ENCODE measurements at regions not wholly inside any gene's neighbourhood (a gene's known extent, or its start where the extent isn't known, plus 50 kb on each side); places are given as distances from the start of the nearest gene placed in this dataset.

DNA sequence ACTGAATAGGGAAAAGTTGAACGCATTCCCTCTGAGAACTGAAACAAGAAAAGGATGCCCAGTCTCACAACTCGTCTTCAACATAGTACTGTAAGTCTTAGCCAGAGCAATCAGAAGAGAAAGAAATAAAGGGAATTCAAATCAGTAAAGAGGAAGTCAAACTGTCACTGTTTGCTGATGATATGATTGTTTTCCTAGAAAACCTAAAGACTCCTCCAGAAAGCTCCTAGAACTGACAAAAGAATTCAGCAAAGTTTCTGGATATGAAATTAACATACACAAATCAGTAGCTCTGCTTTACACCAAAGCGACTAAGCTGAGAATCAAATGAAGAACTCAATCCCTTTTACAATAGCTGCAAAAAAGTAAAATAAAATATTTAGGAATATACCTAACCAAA, 471.2 kb upstream of the CNTN5 start:
- TF ChIP-seq CTCF (IDR thresholded peaks at IDR 0.05; ENCODE audit: low read depth, low read length), result no peak

DNA sequence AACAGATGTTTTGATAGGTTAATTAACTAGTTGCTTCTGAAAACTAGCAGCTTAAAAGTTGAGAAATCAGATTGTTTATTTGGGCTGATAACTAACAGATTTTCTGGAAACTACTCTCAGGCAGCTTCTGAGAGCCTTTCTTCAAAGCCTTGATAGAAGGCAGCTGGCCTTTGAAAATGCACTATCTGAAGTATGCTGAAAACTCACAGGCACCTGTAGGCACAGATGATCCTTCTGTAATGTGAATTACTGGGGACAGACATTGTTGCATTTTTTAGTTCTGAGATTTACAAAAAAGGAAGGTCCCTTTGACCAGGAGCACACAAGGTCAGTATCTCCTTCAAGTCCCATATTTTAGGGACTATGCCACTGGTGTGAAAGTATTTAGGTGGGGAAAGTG, 460.8 kb upstream of the CNTN5 start:
- TF ChIP-seq CTCF (IDR thresholded peaks at IDR 0.05; ENCODE audit: low read depth, low read length), result no peak
- no peak for DNase-seq (ENCODE audit: extremely low read depth, low read depth)

More for the DNA sequence above, 471.2 kb upstream of the CNTN5 start:
- no peak for DNase-seq (ENCODE audit: extremely low read depth, low read depth)

DNA sequence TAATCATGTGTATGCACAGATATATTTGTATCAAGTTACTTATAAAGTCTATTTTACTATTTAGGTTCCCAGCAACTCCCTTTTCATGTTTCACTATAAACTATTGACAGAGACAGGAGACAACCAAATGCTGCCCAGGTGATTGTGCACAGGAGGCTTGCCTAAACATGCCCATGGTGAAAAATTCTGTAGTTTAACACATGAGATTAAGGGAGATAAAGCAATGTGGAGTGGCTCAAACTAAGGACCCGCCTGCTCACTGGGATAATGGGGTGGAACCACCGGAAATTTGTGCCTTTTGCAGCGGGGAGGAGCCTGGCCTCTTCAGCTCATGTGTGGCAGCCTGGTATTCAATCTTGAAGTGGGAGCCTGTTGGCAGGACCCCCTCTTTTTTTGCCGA, 459.5 kb upstream of the CNTN5 start:
- no peak for DNase-seq (ENCODE audit: extremely low read depth, low read depth)
- TF ChIP-seq CTCF (IDR thresholded peaks at IDR 0.05; ENCODE audit: low read depth, low read length), result no peak

DNA sequence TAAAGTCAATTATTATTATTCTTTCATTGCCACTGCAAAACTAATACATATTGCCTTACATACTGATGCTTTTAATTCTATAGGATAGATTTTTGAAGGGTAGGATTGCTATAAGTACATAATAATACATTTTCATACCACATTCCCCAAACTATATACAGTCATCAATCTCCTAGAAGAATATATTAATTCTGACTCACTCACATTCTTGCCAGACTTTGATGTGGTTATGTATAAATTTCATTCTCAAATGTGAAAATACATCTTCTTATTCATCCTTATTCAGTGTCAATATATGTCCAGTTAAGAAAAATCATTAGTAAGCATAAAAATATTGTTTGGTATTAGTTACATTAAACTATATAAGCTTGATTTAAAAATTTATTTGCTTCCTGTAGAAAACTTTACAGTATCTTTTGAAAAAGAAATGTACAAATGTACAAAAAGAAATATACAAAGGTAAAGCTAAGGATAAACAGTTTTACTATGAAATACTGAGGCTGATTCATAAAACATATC, 458.8 kb upstream of the CNTN5 start:
- TF ChIP-seq CTCF (IDR thresholded peaks at IDR 0.05; ENCODE audit: low read depth, low read length), result no peak
- no peak for DNase-seq (ENCODE audit: extremely low read depth, low read depth)

- no peak for DNase-seq (ENCODE audit: extremely low read depth, low read depth)
- TF ChIP-seq CTCF (IDR thresholded peaks at IDR 0.05; ENCODE audit: low read depth, low read length), result no peak
Measured at GRCh38 chr11:98564233-98564632, 456.5 kb upstream of the CNTN5 start.

DNA sequence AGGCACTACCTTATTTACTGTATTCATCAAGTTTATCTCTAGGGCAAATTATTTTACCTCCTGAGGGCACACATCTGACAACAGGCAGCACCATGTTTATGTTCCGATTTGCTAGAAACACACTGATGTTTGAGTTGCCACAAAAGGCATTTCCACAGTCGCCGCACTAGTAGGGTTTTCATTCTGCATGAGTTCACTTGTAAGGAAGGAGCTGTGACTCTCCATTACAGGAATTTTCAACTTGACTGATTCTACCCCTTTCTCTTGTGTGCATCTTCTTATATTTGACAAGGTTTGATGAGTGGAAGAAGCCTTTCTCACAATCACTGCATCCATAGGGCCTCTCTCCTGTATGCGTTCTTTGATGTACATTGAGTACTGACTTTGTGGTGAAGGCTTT, 455.9 kb upstream of the CNTN5 start:
- no peak for TF ChIP-seq CTCF (IDR thresholded peaks at IDR 0.05; ENCODE audit: low read depth, low read length)

DNA sequence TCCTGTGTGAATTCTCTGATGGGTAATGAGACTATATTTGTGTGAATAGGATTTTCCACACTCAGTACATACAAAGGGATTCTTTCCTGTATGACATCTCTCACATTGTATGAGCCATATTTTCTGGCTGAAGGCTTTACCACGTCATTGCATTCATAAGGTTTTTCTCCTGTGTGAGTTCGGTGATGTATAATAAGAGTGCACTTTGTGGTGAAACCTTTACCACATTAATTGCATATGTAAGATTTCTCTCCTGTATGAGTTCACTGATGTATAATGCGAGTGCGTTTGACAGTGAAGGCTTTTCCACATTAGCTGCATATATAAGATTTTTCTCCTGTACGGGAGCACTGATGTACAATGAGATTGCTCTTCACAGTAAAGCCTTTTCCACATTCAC, 455.4 kb upstream of the CNTN5 start:
- no peak for TF ChIP-seq CTCF (IDR thresholded peaks at IDR 0.05; ENCODE audit: low read depth, low read length)
- DNase-seq (ENCODE audit: extremely low read depth, low read depth), result no peak

More for the DNA sequence above, 455.9 kb upstream of the CNTN5 start:
- no peak for DNase-seq (ENCODE audit: extremely low read depth, low read depth)

Measured in AG09319 (cell line).